GM11168 (cell line): ENCODE measurements at regions not wholly inside any gene's neighbourhood (a gene's known extent, or its start where the extent isn't known, plus 50 kb on each side); places are given as distances from the start of the nearest gene placed in this dataset.

Experiments
- in situ Hi-C: fragments of 300-500 bp; cut with MboI; formaldehyde crosslinking; loops from one replicate; pipeline ENCODE4 v1.12.0; 2022; ENCODE audit warnings: low sequenced_read_pairs; ENCODE audit not compliant: unreplicated experiment

GRCh38 chr10:88058750-88059149, 195.3 kb downstream of the PTEN start:
- in situ Hi-C loops: no loop called here

GRCh38 chr10:88059190-88059589, 195.8 kb downstream of the PTEN start:
- in situ Hi-C loops: no loop called here

DNA sequence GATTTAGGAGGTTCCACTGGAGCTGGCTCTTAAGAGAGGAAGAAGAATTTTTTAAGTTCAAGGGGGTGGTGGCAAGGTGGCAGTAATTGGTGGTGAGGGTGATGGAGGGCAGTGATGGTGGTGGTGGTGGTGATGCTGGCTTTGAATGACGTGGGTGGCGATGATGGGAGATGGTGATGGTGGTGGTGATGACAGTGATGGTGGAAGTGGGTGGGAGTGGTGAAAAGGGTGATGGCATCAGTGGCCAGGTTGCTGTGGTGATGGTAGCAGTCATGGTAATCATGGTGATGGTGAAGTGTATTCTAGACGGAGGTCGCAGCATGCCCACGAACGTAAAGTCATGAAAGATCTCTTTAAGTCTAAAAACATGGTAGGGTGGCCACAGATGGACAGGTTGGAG, 197.3 kb downstream of the PTEN start:
- in situ Hi-C loops: no loop called here

DNA sequence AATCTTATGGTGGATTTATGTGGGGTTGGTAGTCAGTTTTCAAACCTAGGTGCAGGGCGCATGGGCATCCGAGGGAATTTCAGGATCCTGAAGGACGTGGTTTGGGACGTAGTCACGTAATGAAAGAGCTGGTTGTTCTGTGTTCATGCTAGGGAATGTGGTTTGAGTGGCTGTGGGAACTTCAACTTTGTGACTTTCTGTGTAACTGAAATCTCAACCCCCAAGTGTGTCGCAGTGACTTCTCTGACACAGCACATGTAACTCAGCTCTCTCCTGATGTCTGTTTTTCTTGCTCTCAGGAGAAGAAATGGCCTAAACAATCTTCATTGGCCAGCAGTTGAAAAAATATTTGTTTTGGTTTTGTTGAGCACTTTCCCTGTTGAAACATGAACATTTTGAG, 199.0 kb downstream of the PTEN start:
- in situ Hi-C loops: no loop called here

GRCh38 chr10:88062798-88063472, 199.5 kb downstream of the PTEN start:
- in situ Hi-C loops: no loop called here

- in situ Hi-C loops: no loop called here
Observed at GRCh38 chr10:88063861-88064557, 200.6 kb downstream of the PTEN start.

GRCh38 chr10:88064608-88065382, 201.4 kb downstream of the PTEN start:
- in situ Hi-C loops: no loop called here

DNA sequence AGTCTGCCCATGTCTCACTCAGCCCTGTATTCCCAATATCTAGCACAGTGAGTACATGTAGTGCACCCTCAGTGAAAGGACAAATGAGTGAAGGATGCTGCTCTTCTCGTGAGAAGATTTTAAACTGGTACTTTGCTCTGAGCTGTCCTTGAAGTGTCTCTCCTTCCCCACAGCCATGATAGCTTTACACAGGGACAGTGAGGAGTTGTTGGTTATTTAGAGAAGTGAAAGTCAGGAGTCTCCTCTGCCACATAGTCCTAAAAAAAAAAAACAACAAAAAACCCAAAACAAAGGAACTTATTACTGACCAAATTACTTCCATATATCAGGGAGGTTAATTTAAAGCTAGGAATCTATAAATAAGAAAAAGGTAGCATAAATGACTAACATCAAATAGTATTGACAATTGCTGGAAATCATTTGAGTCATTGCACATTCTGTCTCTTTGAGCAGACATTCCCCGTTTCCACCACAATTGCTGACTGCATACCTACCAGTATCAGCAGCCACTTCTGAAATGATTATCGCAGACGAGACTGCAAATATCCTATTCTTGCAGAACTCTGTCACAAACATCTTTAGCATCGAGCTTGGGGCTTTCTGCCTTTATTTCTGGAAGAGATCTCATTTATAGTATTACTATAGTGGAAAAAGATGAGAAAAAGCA, 202.1 kb downstream of the PTEN start:
- in situ Hi-C loops: no loop called here

DNA sequence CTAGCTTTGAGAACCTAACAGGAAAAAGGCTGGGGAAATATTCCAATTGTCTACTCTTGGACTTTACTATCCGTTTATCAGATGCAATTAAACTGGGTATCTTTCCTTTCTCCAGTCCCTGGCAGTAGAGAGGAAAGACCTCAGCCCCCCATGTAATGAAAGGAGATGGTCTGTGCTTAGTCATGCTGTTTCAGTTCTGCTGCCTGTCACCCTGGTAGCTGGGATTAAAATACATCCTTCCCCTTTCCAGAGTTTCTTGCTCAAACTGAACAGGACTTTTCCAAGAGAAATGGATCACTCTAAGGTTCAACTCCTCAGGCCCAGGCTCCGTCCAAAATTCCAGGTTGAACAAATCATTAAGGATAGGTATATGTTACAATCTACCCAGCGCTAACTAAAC, 202.9 kb downstream of the PTEN start:
- in situ Hi-C loops: no loop called here

DNA sequence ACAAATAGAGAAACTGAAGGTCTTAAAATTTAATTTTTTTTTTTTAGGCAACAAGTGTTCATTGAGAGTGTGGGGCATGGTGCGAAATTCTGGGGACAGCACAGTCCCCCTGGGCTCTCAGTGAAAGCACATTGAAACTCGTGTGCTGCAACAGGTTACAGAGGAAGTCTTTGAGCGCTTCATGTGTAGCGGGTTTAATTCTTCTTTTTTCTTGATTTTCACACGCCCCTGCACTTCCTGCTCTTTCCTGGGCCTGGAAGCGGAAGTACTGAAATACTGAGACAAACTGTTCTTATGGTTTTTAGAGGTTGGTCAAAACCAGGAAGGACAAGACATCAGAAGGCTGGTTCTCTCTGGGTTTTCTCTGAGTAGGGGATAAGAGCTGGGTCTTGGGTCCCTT, 203.5 kb downstream of the PTEN start:
- in situ Hi-C loops: no loop called here

- in situ Hi-C loops: no loop called here
Observed at GRCh38 chr10:88067737-88068136, 204.3 kb downstream of the PTEN start.

DNA sequence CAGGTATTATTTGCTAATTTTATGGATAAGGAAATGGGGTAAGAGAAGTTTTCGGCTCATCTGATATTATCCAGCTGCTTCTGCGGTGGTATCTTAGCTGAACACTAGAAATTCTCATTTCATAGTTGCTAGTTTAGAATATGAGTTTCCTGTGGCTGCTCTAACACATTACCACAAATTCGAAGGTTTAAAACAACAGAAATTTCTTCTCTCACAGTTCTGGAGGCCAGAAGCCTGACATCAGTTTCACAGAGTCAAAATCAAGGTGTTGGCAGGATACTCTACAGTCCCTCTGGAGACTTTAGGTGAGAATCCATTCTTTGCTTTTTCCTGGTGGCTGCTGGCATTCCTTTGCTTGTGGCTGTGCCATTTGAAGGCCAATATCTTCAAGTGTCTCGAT, 205.9 kb downstream of the PTEN start:
- in situ Hi-C loops: no loop called here

DNA sequence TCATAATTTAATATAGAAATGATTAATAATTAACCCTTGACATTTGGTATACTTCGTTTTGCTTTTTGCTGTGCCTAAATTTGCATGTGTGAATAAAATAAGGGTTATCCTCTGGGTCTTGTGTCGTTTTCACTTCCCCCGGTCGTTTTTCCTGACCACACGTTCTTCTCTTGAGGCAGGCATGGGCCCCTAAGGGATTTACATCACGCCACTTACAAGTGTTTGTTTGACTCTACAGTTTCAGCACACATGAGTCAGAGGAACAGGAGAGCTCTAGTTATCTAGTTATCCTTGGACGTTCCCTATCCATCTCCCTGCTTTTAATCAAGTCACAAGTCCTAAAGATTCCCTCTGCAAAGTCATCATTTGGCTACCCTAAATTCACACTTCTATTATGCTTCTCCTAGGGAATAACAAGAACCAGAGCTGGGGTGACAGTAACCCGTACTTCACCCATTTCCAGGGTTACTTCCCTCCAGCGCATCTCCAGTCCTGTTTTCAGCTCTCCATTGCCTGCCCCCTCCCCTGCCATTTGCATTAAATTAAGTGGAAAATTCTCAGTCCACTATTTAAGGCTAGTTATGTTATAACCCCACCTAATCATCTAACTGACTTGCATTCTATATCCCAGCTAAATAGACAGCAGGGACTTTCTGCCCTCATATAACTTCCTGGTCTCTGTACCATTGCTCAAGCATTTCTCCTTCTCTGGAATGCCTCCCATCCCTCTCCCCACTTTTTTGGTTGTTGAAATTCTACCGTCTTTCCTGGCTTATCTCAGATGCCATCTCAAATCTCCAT, 206.9 kb downstream of the PTEN start:
- in situ Hi-C loops: no loop called here

- in situ Hi-C loops: no loop called here
Observed at GRCh38 chr10:88071879-88072278, 208.5 kb downstream of the PTEN start.

DNA sequence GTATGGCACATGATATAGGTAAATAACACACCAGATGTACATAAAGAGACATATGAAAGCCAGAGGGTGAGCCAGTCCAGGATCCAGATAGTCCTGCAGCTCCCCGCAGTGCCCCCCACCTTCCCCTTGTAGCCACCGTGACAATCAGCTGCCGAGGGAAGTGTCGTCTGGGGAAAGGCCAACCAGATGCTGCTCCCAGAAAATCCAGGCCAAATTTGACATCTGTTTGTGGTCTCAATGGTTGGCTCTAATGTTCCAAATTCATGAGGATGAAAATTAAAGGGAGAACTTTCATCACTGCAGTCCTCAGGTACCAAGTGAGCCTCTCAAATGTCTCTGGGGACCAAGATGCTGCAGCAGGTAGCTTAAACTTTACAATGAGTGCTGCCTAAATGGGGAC, 210.3 kb downstream of the PTEN start:
- in situ Hi-C loops: no loop called here

DNA sequence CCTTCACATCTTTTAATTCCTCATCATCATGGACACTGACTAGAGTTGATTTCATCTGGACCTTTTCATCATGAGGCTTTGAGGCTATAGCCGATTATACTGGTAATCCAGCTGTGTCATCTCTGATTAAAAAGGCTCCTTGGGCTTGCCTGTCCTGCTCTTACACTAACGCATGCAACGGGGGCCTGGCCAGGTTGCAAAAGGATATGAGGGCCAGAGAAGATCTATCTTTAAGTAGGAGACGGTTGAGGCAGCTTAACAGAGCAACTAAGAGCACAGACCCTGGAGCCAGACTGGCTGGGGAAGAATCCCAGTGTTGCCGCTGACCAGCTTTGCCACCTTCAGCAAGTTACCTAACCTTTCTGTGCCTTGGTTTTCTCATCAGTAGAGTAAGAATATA, 211.5 kb downstream of the PTEN start:
- in situ Hi-C loops: no loop called here

- in situ Hi-C loops: no loop called here
Observed at GRCh38 chr10:88076027-88076880, 212.8 kb downstream of the PTEN start.

- in situ Hi-C loops: no loop called here
Observed at GRCh38 chr10:88077977-88078376, 214.6 kb downstream of the PTEN start.

DNA sequence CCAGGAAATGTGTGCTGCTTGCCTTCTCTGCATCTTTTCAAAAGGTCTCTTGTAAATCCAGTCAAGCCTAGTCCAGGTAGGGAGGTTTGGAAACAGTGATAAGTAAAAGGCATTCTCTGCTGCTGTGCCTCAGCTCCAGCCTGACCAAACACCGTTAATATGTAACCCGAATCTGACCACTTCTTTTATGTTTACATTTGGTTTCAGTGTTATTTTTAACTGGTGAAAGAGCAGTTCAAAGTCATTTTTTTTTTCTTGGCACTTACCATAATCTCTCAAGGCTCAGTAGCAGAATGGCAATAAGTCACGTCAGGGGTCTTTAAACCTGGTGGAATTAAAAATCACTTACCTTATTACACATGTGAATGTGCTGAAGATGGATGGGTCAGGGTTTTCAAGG, 216.8 kb downstream of the PTEN start:
- in situ Hi-C loops: no loop called here
